IMR-90 (cell line): ENCODE measurements at regions not wholly inside any gene's neighbourhood (a gene's known extent, or its start where the extent isn't known, plus 50 kb on each side); places are given as distances from the start of the nearest gene placed in this dataset.

Experiments used
- ATAC-seq: fragments of 200-7000 bp; cut with Tn5 transposase; 2 replicates; pipeline ENCODE4 v1.9.1; 2020; ENCODE audit warnings: low read depth, mild to moderate bottlenecking, moderate library complexity
- BruUV-seq: library from RNA; stranded (reverse); fragments of 400-500 nt; replicated peaks from 2 replicates; lab custom pipeline; 2021; lab: Mats Ljungman, UMichigan
- CTCF ChIA-PET: fragments of 300-600 bp; formaldehyde crosslinking; extraction: SDS; loops from one replicate; lab custom pipeline; 2021; ENCODE audit warnings: antibody characterized with exemption; lab: Yijun Ruan, JAX
- POLR2A ChIA-PET: fragments of 300-600 bp; sonication (Branson Sonifier 250); formaldehyde crosslinking; loops from one replicate; lab custom pipeline; 2022; ENCODE audit warnings: antibody characterized with exemption; ENCODE audit not compliant: unreplicated experiment; lab: Charles Lee
- DNase-seq: peaks from one replicate; pipeline ENCODE4 v3.0.0; 2013
- H2AFZ ChIP-seq: replicated peaks from 2 replicates; pipeline ENCODE3; 2013; ENCODE audit warnings: low read length, mild to moderate bottlenecking; ENCODE audit not compliant: poor library complexity
- H2AK5ac ChIP-seq: 2 replicates; pipeline ENCODE4 v1.6.1; 2013; ENCODE audit warnings: low read depth, low read length, inconsistent platforms
- H2AK9ac ChIP-seq: replicated peaks from 2 replicates; pipeline ENCODE3; 2013; ENCODE audit warnings: mild to moderate bottlenecking, low read depth, low read length, moderate library complexity; ENCODE audit not compliant: poor library complexity
- H2BK120ac ChIP-seq: 2 replicates; pipeline ENCODE4 v1.6.1; 2013; ENCODE audit warnings: low read depth, low read length, inconsistent platforms
- H2BK15ac ChIP-seq: 3 replicates; pipeline ENCODE4 v1.6.1; 2013; ENCODE audit warnings: low read depth, low read length, inconsistent platforms
- H2BK20ac ChIP-seq: 2 replicates; pipeline ENCODE4 v1.6.1; 2013; ENCODE audit warnings: low read depth, mild to moderate bottlenecking, inconsistent platforms, low read length, moderate library complexity
- H2BK5ac ChIP-seq: 2 replicates; pipeline ENCODE4 v1.6.1; 2013; ENCODE audit warnings: mild to moderate bottlenecking, low read depth, low read length, inconsistent platforms; ENCODE audit not compliant: poor library complexity, severe bottlenecking
- H3K14ac ChIP-seq: replicated peaks from 2 replicates; pipeline ENCODE4 v1.6.1; 2013; ENCODE audit warnings: low read depth, low read length, inconsistent platforms
- H3K18ac ChIP-seq: 2 replicates; pipeline ENCODE4 v1.6.1; 2013; ENCODE audit warnings: low read depth, low read length, control low read depth
- H3K23ac ChIP-seq: 2 replicates; pipeline ENCODE4 v1.6.1; 2013; ENCODE audit warnings: low read depth, low read length, inconsistent platforms
- H3K27ac ChIP-seq: 2 replicates; pipeline ENCODE4 v1.5.1; 2013; ENCODE audit warnings: mild to moderate bottlenecking, control low read depth, low read length; ENCODE audit not compliant: insufficient read depth
- H3K27me3 ChIP-seq: 2 replicates; pipeline ENCODE4 v1.6.1; 2013; ENCODE audit warnings: low read length; ENCODE audit not compliant: control insufficient read depth, insufficient read depth
- H3K36me3 ChIP-seq: 2 replicates; pipeline ENCODE4 v1.6.1; 2013; ENCODE audit warnings: low read length, mixed read lengths; ENCODE audit not compliant: control insufficient read depth, insufficient read depth
- H3K4ac ChIP-seq: 2 replicates; pipeline ENCODE4 v1.6.1; 2013; ENCODE audit warnings: low read depth, low read length, inconsistent platforms
- H3K4me1 ChIP-seq: 2 replicates; pipeline ENCODE4 v1.6.1; 2013; ENCODE audit warnings: low read length, mixed read lengths; ENCODE audit not compliant: control insufficient read depth, insufficient read depth
- H3K4me2 ChIP-seq: 2 replicates; pipeline ENCODE4 v1.6.1; 2013; ENCODE audit warnings: low read depth, mild to moderate bottlenecking, control low read depth, low read length, moderate library complexity
- H3K4me3 ChIP-seq: 2 replicates; pipeline ENCODE4 v1.5.1; 2013; ENCODE audit warnings: low read depth, mild to moderate bottlenecking, control low read depth, low read length, moderate library complexity; ENCODE audit not compliant: insufficient read depth
- H3K56ac ChIP-seq: 2 replicates; pipeline ENCODE4 v1.6.1; 2013; ENCODE audit warnings: low read length, inconsistent platforms; ENCODE audit not compliant: insufficient read depth; ENCODE audit errors: extremely low read depth
- H3K79me1 ChIP-seq, 2 experiments: 2 replicates each; pipeline ENCODE4 v1.6.1; 2013; ENCODE audit warnings: low read length in 2 of 2, inconsistent platforms in 1 of 2, low read depth in 1 of 2
- H3K9ac ChIP-seq: 2 replicates; pipeline ENCODE4 v1.6.1; 2013; ENCODE audit warnings: low read depth, low read length, control low read depth
- H3K9me1 ChIP-seq: 2 replicates; pipeline ENCODE4 v1.6.1; 2013; ENCODE audit warnings: low read length, inconsistent platforms; ENCODE audit not compliant: insufficient read depth
- H3K9me3 ChIP-seq: 2 replicates; pipeline ENCODE4 v1.6.1; 2013; ENCODE audit warnings: low read length; ENCODE audit not compliant: control insufficient read depth, insufficient read depth
- H4K20me1 ChIP-seq: 2 replicates; pipeline ENCODE4 v1.6.1; 2013; ENCODE audit warnings: low read length, inconsistent platforms; ENCODE audit not compliant: insufficient read depth
- H4K5ac ChIP-seq: 2 replicates; pipeline ENCODE4 v1.6.1; 2013; ENCODE audit warnings: mild to moderate bottlenecking, low read depth, low read length, control low read depth
- H4K8ac ChIP-seq, 2 experiments: 2 replicates each; pipeline ENCODE4 v1.6.1; 2013; ENCODE audit warnings: low read depth in 2 of 2, low read length in 2 of 2, control low read depth in 1 of 2, inconsistent platforms in 1 of 2
- H4K91ac ChIP-seq: 2 replicates; pipeline ENCODE4 v1.6.1; 2013; ENCODE audit warnings: low read depth, low read length, inconsistent platforms; ENCODE audit not compliant: insufficient read depth
- CHD1 ChIP-seq: IDR thresholded peaks from 2 replicates; pipeline ENCODE4 v1.6.1; 2012; ENCODE audit warnings: low read depth, low read length, improper control_type of control experiment
- ELK1 ChIP-seq: fragments of 150-350 bp; IDR thresholded peaks from 2 replicates; pipeline ENCODE4 v1.6.1; 2016; ENCODE audit warnings: low read depth, mild to moderate bottlenecking, low read length, moderate library complexity, borderline replicate concordance
- MAZ ChIP-seq: IDR thresholded peaks from 2 replicates; pipeline ENCODE4 v1.6.1; 2012; ENCODE audit warnings: low read depth, mild to moderate bottlenecking, low read length, improper control_type of control experiment, moderate library complexity, borderline replicate concordance
- POLR2A ChIP-seq: IDR thresholded peaks from 2 replicates; pipeline ENCODE4 v1.6.1; 2012; ENCODE audit warnings: mild to moderate bottlenecking, low read depth, low read length
- RFX5 ChIP-seq: IDR thresholded peaks from 2 replicates; pipeline ENCODE4 v1.8.0; 2012; ENCODE audit warnings: low read depth, mild to moderate bottlenecking, low read length, moderate library complexity
- WGBS, 2 experiments: methylation state at CpG; one replicate each; pipeline versions ENCODE4 v1.1.5 to v1.1.7; 2013; ENCODE audit warnings: missing lambda C conversion rate in 2 of 2; ENCODE audit not compliant: insufficient read length in 1 of 2; ENCODE audit errors: extremely low coverage in 2 of 2; 5-methylcytosine and 5-hydroxymethylcytosine counted together
- dilution Hi-C: fragments of 300-500 bp; cut with HindIII; formaldehyde crosslinking; loops from one replicate; pipeline ENCODE4 v1.14.3; 2018; ENCODE audit warnings: low sequenced_read_pairs; ENCODE audit not compliant: unreplicated experiment
- in situ Hi-C: fragments of 300-500 bp; cut with MboI; formaldehyde crosslinking; loops from 3 replicates; pipeline ENCODE4 v1.14.3; 2019; ENCODE audit warnings: low sequenced_read_pairs, inconsistent platforms, mixed read lengths
- intact Hi-C: fragments of 100-400 bp; cut with micrococcal nuclease; formaldehyde crosslinking; loops from 2 replicates; pipeline ENCODE4 v1.10.0; 2022

- 65% methylated on average over 2 of the region's 5 CpGs; no CpG with 5 or more reads in 1 of the 2 experiments for WGBS, 2 experiments
- ChIA-PET CTCF (no interaction called here), POLR2A (no interaction called here)
- H3K36me3 ChIP-seq, result no peaks in the 10 kb centered on the region
- no TSS peak for BruUV-seq
- H3K9me3 ChIP-seq, result no peaks in the 10 kb centered on the region
- H2BK120ac ChIP-seq, result no peak overlapping the region
- H2AK5ac ChIP-seq, result no peak overlapping the region
- no peaks in the 10 kb centered on the region for H3K9me1 ChIP-seq
- no peak overlapping the region for H3K14ac ChIP-seq
- H2BK15ac ChIP-seq, result no peak overlapping the region
- H3K4me1 ChIP-seq, result no peaks in the 10 kb centered on the region
- H2AK9ac ChIP-seq, result no peak overlapping the region
- H3K4me3 ChIP-seq, result no peak overlapping the region
- TF ChIP-seq POLR2A (no peak), RFX5 (no peak), MAZ (no peak), ELK1 (no peak), CHD1 (no peak)
- H3K27me3 ChIP-seq, result no peaks in the 10 kb centered on the region
- H4K20me1 ChIP-seq, result no peaks in the 10 kb centered on the region
- no peak overlapping the region for H3K4me2 ChIP-seq
- H3K18ac ChIP-seq, result no peak overlapping the region
- no peaks in the 10 kb centered on the region for H3K79me1 ChIP-seq
- H2BK5ac ChIP-seq, result no peak overlapping the region
- intact Hi-C loops (no loop called here), in situ Hi-C loops (no loop called here), dilution Hi-C loops (no loop called here)
- H4K5ac ChIP-seq, result no peak overlapping the region
- no peak overlapping the region for H3K56ac ChIP-seq
- no peak overlapping the region for H4K8ac ChIP-seq
- no peak for DNase-seq
- H3K9ac ChIP-seq, result no peak overlapping the region
- H2AFZ ChIP-seq, result no peak overlapping the region
- no peak overlapping the region for H2BK20ac ChIP-seq
- H3K23ac ChIP-seq, result no peak overlapping the region
- ATAC-seq, result no peak
- H3K4ac ChIP-seq, result no peak overlapping the region
- H4K91ac ChIP-seq, result no peak overlapping the region
- no peak overlapping the region for H3K27ac ChIP-seq
These were observed 70.1 kb upstream of the PTBP2 start for GRCh38 chr1:96651517-96651916.
